DND-41 (cell line): ENCODE measurements at regions not wholly inside any gene's neighbourhood (a gene's known extent, or its start where the extent isn't known, plus 50 kb on each side); places are given as distances from the start of the nearest gene placed in this dataset.

Experiments used
- ATAC-seq: fragments of 200-7000 bp; cut with Tn5 transposase; 3 replicates; pipeline ENCODE4 v1.9.1; 2021; ENCODE audit warnings: low read depth; ENCODE audit not compliant: insufficient read depth
- DNase-seq: peaks from one replicate; pipeline ENCODE4 v3.0.0-alpha.2; 2020
- H2AFZ ChIP-seq: 2 replicates; pipeline ENCODE4 v1.6.0; 2012; ENCODE audit warnings: low read depth, low read length
- H3K27ac ChIP-seq: 2 replicates; pipeline ENCODE4 v1.5.1; 2012; ENCODE audit warnings: low read length, inconsistent platforms
- H3K27me3 ChIP-seq: fragments of 200-600 bp; sonication (generic); 2 replicates; pipeline ENCODE4 v1.6.0; 2012; ENCODE audit warnings: low read length, mild to moderate bottlenecking, inconsistent platforms; ENCODE audit not compliant: insufficient read depth, poor library complexity
- H3K36me3 ChIP-seq: 2 replicates; pipeline ENCODE4 v1.5.1; 2012; ENCODE audit warnings: low read length, inconsistent platforms; ENCODE audit not compliant: insufficient read depth
- H3K4me1 ChIP-seq: 2 replicates; pipeline ENCODE4 v1.5.1; 2012; ENCODE audit warnings: mild to moderate bottlenecking, low read length; ENCODE audit not compliant: insufficient read depth
- H3K4me2 ChIP-seq: 2 replicates; pipeline ENCODE4 v1.6.0; 2012; ENCODE audit warnings: mild to moderate bottlenecking, moderate library complexity, low read length, inconsistent platforms; ENCODE audit not compliant: insufficient read depth
- H3K4me3 ChIP-seq, 2 experiments: fragments of 200-600 bp in 1 of 2; shearing (Covaris generic) in 1 of 2; 2 replicates each; pipeline ENCODE4 v1.5.1; 2012 to 2016; ENCODE audit warnings: inconsistent platforms in 2 of 2, low read length in 2 of 2, mild to moderate bottlenecking in 2 of 2, low read depth in 1 of 2, moderate library complexity in 1 of 2
- H3K79me2 ChIP-seq: 2 replicates; pipeline ENCODE4 v1.6.0; 2012; ENCODE audit warnings: low read length, inconsistent platforms; ENCODE audit not compliant: insufficient read depth
- H3K9ac ChIP-seq: 2 replicates; pipeline ENCODE4 v1.6.0; 2012; ENCODE audit warnings: low read depth, mild to moderate bottlenecking, inconsistent platforms, low read length, moderate library complexity
- H3K9me3 ChIP-seq: 2 replicates; pipeline ENCODE4 v1.5.1; 2012; ENCODE audit warnings: low read length, moderate library complexity, mild to moderate bottlenecking, inconsistent platforms; ENCODE audit not compliant: insufficient read depth, severe bottlenecking
- H4K20me1 ChIP-seq: 2 replicates; pipeline ENCODE4 v1.6.0; 2012; ENCODE audit warnings: low read length; ENCODE audit not compliant: insufficient read depth
- EZH2 ChIP-seq: IDR thresholded peaks from 3 replicates; pipeline ENCODE4 v1.6.1; 2012; ENCODE audit warnings: borderline replicate concordance, low read depth, mild to moderate bottlenecking, moderate library complexity, low read length, inconsistent platforms; ENCODE audit not compliant: severe bottlenecking
- TF ChIP-seq, protein P1 (sequence below): IDR thresholded peaks from 2 replicates; pipeline ENCODE4 v1.5.1; 2012; ENCODE audit warnings: borderline replicate concordance, low read length, moderate library complexity, mild to moderate bottlenecking; ENCODE audit not compliant: poor library complexity, severe bottlenecking; ENCODE audit errors: extremely low read depth

DNA sequence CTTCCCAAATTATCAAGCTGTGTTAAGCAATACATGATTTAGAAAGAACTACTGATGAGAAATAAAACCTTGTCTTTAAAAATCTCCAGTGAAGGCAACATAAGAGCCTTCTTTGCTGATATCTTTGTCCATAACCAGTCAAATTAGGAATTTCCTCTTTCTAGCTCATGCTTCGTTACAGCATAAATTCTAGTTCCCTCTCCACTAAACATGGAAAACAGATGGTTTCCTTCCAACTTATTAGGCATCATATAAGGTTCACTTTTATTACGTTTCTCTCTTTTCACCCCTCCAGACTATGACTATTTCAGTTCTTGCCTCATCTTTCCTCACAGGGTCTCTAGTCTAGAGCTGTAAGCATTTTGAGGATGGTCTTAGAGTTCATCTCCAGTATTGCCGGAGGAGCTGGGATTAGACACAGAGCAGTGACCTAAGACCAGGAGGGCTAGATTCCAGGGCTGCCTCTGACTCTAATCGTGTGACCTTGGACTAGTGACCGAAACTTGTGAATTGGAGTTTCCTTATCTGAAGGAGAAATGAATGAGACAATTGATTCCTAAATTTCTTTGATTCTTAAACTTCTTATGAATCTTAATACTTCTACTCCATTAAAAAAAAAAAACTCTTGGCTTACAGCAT, 195.5 kb upstream of the APCDD1 start:
- Histone ChIP-seq H3K9me3 (no peaks in the 10 kb centered on the region), H3K27me3 (no peaks in the 10 kb centered on the region), H3K4me3 (no peak overlapping the region), H3K4me2 (no peak overlapping the region), H2AFZ (no peak overlapping the region), H3K4me1 (peaks cover 6% of the 10 kb centered on the region), H4K20me1 (no peaks in the 10 kb centered on the region), H3K9ac (no peak overlapping the region), H3K36me3 (no peaks in the 10 kb centered on the region), H3K79me2 (no peaks in the 10 kb centered on the region), H3K27ac (no peak overlapping the region)
- no peak for ATAC-seq
- TF ChIP-seq EZH2 = no peak
- TF ChIP-seq, protein P1, sequence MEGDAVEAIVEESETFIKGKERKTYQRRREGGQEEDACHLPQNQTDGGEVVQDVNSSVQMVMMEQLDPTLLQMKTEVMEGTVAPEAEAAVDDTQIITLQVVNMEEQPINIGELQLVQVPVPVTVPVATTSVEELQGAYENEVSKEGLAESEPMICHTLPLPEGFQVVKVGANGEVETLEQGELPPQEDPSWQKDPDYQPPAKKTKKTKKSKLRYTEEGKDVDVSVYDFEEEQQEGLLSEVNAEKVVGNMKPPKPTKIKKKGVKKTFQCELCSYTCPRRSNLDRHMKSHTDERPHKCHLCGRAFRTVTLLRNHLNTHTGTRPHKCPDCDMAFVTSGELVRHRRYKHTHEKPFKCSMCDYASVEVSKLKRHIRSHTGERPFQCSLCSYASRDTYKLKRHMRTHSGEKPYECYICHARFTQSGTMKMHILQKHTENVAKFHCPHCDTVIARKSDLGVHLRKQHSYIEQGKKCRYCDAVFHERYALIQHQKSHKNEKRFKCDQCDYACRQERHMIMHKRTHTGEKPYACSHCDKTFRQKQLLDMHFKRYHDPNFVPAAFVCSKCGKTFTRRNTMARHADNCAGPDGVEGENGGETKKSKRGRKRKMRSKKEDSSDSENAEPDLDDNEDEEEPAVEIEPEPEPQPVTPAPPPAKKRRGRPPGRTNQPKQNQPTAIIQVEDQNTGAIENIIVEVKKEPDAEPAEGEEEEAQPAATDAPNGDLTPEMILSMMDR = no peak
- DNase-seq = no peak

- Histone ChIP-seq H3K9me3 (no peaks in the 10 kb centered on the region), H4K20me1 (no peaks in the 10 kb centered on the region), H3K9ac (no peak overlapping the region), H3K4me2 (no peak overlapping the region), H2AFZ (no peak overlapping the region), H3K36me3 (no peaks in the 10 kb centered on the region), H3K27ac (no peak overlapping the region), H3K4me3 (no peak overlapping the region), H3K4me1 (peaks cover 6% of the 10 kb centered on the region), H3K27me3 (no peaks in the 10 kb centered on the region), H3K79me2 (no peaks in the 10 kb centered on the region)
- ATAC-seq (no peak), DNase-seq (no peak)
- no peak for TF ChIP-seq EZH2
- TF ChIP-seq, protein P1 = no peak
Observed at GRCh38 chr18:10259901-10260300, 194.5 kb upstream of the APCDD1 start.

DNA sequence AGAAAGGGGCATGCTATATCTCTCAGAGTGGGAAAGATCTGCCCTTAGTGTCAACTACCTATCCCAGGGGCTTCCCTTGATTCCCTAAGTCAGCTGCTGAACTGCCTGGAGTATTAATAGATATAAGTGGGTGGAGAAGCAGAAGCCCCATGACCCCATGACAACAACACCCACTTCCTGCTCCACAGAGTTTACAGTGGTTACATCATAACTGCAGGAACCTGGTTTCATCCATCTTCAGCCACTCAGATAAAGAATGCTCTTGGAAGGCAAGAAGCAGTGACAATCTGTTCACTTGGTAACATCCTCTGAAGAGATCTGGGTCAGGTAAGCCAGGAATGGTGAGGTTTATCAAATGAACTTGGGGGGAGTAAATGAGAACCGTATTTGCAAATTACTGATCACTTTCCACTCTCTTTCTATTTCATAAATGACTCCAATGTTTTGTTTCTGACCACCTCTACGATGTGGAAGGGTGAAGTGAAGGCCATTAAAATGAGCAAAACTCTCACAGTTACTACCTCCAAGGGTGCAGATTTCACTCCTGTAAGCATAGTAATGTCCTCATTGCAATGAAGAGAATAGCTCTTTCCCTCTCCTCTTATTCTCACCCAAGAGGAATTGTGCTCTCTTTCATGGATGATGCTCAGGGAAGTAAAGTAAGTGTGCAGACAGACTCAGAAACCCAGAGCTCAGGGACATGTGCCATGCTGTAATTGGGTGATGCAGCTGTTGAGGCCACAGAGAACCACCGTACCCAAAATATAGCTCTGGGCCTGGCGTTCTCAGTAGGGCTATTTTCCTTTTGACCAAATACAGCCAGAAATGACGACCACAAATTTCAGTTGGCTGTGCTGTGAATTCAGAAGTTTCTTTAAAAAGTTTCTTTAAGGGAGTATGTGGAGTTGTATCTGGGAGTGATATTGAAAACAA, 192.8 kb upstream of the APCDD1 start:
- Histone ChIP-seq H2AFZ (peak overlapping the region; percentile 60), H3K9ac (no peak overlapping the region), H4K20me1 (no peaks in the 10 kb centered on the region), H3K9me3 (no peaks in the 10 kb centered on the region), H3K36me3 (no peaks in the 10 kb centered on the region), H3K4me2 (no peak overlapping the region), H3K79me2 (no peaks in the 10 kb centered on the region), H3K27ac (no peak overlapping the region), H3K27me3 (no peaks in the 10 kb centered on the region), H3K4me3 (no peak overlapping the region), H3K4me1 (peaks cover 6% of the 10 kb centered on the region)
- DNase-seq (peak; percentile 11), ATAC-seq (peak; percentile 83)
- TF ChIP-seq, protein P1 = no peak
- no peak for TF ChIP-seq EZH2
